GM19463 (cell line): ENCODE measurements at regions not wholly inside any gene's neighbourhood (a gene's known extent, or its start where the extent isn't known, plus 50 kb on each side); places are given as distances from the start of the nearest gene placed in this dataset.

ENCODE experiments used
- ATAC-seq: cut with Tn5 transposase; IDR thresholded peaks from one replicate; pipeline ENCODE4 v1.9.1; 2021; ENCODE audit warnings: mild to moderate bottlenecking, moderate library complexity; ENCODE audit not compliant: unreplicated experiment

DNA sequence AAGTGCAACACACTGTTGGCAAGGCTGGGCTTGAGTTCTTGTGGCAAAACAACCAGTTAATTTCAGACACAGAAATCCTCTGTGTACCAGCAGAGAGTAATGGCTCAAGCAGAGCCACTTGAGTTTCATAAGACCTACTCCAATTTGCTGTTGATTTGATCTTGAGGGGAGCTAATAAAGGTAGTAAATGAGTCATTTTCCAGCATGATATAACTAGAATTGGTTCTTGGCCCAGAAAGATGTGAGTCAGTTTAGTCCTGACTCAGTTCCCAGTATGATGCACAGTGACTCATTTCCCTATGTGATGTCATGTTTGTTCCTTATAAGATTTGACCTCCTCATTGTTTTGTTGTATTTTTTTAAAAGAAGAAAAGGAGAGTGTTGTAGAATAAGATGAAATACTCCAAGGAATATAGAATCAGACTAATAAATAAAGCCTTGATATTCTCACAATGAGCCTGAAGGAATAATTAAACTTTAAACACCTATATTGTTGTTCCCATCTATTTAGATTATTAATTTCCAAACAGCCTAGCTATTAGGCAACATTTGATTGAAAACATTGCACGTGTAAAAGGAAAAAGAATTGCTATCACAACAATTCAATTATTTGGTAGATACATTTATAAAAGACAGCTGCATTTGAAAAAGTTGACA lies 186.2 kb downstream of the REEP3 start:
- ATAC-seq: peak; percentile 81

- ATAC-seq: no peak
Measured at GRCh38 chr10:63708421-63708820, 187.2 kb downstream of the REEP3 start.

- ATAC-seq: no peak
Measured at GRCh38 chr10:63710703-63711102, 189.5 kb downstream of the REEP3 start.

GRCh38 chr10:63711361-63711760 lies 190.2 kb downstream of the REEP3 start:
- ATAC-seq: no peak

GRCh38 chr10:63711867-63712716 lies 190.9 kb downstream of the REEP3 start:
- ATAC-seq: no peak

GRCh38 chr10:63712717-63713115 lies 191.5 kb downstream of the REEP3 start:
- ATAC-seq: no peak

DNA sequence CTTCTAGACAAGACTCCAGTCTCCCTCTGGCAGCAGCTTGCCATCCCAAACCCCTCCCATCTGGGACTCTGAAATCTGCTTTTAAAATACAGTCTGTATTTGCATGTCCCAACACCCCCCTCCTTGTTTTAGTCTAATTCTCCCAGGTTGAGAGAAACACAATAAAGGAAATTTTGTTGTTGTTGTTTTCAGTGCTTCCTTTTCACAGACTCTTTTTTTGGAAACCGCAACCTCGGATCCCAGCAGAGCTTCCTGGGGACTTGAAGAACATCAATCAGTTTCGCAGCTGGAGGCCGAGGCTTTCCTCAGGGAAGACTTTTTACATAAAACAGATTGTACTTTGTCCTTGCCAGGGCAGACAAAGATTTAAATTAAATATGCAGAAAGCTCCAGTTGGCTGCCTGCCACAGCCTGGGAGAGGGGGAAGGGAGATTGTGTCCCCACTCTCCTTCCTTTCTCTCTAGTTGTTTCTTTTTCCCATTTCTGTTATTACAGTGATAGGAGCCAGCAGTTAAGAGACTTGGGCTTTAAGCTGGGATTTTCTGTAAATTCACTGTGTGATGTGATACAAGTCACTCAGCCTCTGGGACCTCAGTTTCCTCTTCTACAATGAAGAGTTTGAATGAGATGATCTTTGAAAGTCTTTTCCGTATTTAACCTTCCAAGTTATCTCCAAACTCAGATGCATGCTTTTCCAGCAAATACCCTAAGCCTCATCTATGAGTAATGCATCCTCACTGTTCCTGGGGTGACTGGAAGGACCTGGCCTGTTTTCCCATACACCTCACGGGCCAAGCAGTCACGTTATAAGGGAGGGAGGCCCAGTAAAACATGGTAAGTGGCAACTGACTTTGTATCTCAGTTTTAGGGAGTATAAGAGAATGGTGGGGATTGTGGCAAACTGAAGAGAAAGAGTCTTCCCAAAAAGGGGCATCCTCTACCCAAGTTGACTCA lies 192.3 kb downstream of the REEP3 start:
- ATAC-seq: no peak

DNA sequence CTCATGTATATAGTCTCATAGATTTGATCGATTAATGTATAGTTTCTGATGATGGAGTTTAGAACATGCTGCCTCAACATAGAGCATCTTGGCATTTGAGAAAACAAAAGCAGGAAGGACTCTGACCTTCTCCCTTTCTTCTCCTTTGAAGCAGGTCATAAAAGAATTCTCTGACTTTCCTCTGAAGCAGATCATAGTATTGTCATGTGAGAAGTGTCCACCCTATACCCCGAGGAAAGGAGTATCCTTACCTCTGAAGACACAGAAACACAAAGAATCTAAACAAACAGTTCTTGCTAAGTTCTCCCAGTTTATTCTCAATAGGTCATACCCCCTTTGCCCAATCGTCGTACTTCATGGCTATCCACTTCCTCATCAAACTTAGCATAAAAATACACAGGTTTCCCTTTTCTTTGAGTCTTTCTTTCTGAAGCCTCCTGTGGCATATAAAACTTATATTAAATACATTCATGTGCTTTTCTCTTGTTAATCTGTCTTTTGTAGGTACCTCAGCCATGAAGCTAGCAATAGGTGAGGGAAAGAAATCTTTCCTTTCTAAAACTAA lies 194.9 kb downstream of the REEP3 start:
- ATAC-seq: no peak

DNA sequence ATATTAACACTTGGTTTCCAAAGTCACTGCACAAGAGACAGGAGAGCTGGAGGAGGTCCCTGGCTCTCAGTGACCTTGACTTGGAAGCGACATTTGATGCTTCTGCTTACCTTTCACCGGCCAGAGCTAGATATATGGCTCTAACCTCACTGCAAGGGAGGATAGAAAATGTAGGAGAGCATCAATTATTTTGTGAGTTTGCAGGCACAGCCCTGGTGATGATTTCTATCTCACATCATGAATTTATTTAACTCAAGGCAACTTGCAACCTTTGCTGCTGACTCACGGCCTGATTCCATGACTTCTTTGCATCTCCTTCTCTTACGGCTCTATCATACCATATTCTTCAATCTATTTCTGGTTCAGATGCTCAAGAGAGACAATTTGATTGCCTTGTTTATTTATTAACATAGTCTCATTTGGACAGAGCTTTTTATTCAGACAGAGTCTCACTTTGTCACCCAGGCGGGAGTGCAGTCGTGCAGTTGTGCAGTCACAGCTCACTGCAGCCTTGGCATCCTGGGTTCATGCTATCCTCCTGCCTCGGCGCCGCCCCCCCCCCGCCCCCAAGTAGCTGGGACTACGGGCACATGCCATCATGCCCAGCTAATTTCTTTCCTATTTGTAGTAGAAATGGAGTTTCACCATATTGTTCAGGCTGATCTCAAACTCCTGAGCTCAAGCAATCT lies 196.0 kb downstream of the REEP3 start:
- ATAC-seq: no peak

DNA sequence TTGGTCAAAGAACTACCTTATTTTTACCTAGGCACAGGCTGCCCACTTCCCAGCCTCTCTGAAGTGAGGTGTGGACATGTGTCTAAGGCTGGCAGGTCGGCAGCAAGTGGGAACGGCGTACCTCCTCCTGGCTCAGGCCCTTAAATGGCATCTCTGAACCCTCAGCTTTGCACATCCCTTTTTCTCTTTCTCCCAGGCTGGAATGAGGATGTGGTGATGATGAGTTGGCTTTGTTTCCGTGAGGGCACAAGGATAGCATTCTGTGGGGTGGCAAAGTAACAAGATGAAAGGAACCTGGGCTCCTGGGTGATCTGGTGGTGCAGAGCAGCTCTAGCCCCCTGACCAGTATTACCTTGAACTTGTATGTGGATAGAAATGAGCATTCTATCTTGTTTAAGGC lies 196.8 kb downstream of the REEP3 start:
- no peak for ATAC-seq

DNA sequence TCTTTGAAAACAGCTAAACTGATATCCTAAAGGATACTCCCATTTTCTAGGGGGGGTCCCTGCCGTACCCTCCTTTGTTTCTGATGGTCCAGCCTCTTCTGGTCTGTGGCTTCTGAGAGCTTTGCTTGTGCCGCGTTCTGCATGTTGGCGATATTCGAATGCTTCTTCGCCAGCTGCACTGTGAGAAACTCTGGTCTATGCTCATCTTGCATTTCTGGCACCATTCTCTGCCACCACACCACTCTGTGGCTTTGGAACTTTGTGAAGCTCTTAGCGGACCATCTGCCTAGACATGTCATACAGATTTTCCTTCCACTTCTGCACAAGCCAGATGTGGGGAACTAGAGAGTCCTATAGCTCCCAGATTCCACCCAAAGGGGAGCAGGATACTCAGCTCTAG lies 197.2 kb downstream of the REEP3 start:
- no peak for ATAC-seq

- no peak for ATAC-seq
Measured at GRCh38 chr10:63719226-63719856, 198.1 kb downstream of the REEP3 start.

GRCh38 chr10:63720072-63720537 lies 198.9 kb downstream of the REEP3 start:
- ATAC-seq: peak; percentile 45

GRCh38 chr10:63720676-63721075 lies 199.5 kb downstream of the REEP3 start:
- ATAC-seq: peak; percentile 68

DNA sequence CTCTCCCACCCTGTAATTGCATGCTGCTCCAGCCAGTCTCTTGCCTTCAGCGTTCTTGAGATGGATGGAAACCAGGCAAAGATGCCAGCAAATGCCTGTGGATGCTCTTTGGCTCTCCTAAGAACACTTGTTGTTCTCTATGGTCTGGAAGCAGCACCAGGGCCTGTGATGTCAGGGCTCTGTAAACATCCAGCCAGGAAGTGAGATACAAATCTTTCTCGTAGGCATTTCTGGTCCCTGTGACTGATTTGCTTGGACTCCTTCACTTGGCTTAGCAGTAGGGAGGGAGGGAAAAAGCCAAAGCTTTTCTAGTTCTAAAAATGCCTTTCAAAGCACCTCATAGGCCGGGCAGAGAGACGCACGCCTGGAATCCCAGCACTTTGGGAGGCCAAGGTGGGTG lies 201.3 kb downstream of the REEP3 start:
- ATAC-seq: no peak

DNA sequence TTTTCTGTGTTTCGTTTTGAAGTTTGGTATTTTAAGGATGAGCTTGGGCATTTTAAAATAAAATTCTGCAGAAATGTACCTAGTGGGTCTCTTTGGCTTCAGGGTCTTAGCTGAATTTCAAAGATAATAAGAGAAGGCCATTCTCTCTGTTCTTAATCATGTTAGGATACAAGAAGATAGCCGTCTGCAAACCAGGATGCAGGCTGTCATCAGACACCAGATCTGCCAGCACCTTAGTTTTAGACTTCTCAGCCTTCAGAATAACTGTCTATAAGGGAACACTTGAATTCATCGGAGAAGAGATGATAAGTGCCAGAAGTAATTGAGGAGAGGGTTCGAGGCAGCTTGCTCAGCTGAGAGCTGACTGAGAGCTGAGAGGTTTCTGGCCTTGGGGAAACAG lies 202.1 kb downstream of the REEP3 start:
- no peak for ATAC-seq

- ATAC-seq: no peak
Measured at GRCh38 chr10:63723741-63724140, 202.5 kb downstream of the REEP3 start.

DNA sequence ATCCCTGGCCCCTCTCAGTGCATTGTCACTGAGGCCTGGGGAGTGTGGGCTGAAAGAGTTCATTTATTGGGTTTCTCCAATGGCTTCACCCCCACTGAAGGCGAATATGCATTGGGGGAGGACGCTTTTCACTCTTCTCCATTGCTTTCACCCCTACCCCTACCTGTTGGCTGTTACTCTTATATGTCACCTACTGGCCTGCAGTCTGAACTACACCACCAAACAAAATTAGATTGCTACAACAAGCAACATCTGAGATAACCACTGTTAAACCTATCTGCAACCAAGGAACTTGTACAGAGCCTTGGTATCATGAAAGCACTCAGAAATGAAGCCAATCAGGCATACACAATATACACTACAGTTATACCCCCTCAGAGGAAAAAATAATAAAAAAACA lies 203.7 kb downstream of the REEP3 start:
- ATAC-seq: no peak

DNA sequence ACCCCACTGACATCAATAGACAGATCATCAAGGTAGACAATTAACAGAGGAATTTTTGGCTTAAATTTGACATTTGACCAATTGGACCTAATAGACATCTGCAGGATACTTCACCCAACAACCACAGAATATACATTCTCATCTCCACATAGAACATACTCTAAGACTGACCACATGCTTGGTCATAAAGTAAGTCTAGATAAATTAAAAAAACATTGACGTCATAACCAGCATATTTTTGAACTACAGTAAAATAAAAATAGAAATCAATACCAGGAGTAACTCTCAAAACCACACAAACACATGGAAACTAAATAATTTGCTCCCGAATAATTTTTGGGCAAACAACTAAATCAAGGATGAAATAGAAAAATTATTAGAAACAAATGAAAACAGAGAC lies 205.7 kb downstream of the REEP3 start:
- ATAC-seq: no peak

- no peak for ATAC-seq
Measured at GRCh38 chr10:63727636-63728035, 206.4 kb downstream of the REEP3 start.
